ENCODE measurements at regions not wholly inside any gene's neighbourhood (a gene's known extent, or its start where the extent isn't known, plus 50 kb on each side); places are given as distances from the start of the nearest gene placed in this dataset.
"Not testable (repeated sequence)": the region's sequence is repeated elsewhere in the genome, so short reads cannot be mapped to it uniquely, and the experiment has no call there.

DNA sequence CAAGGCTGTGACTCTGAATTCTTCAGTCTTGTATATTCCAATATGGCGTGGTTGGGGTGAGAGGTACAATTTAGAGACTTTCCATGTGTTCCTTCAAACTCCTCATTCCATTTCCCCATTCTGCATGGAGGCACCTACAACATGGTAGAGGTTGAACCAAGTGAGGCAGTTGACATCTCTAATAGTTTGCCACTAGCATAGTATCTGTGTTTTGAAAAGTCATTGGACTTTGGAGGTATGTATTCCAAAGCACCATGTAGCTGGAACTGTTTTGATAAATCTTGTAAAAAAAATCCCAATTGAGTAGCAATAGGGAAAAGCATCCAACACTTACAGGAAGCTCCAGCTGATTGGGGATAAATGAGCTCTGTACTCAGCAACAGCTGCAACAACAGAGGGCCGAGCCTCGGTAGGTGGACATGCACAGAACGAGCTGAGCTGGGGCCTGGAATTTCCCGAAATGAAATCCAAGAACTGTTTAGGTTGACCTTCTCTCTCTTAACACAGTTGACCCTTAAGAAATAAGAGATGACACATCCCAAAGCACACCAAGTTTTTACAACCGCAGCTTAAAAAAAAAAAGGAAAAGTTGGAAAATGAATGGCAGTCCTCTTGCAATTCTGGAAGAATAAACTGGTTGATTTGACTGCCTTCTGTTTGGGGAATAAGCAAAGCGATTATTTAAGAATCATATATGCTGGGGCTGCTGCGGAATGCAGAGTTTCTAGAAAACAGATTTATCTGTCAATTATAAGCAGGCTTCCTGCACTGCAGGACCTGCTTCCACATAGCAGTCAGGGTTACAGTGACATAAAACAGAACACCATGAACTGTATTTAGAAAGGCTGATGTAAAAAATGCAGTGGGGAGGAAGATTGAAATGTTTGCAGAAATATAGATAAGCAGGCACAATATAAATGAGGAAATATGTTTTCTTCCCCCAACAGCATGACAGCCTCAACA lies 194.6 kb upstream of the KRR1 start:
- DNase-seq (ENCODE audit: low read depth in 3 of 3): no peak

DNA sequence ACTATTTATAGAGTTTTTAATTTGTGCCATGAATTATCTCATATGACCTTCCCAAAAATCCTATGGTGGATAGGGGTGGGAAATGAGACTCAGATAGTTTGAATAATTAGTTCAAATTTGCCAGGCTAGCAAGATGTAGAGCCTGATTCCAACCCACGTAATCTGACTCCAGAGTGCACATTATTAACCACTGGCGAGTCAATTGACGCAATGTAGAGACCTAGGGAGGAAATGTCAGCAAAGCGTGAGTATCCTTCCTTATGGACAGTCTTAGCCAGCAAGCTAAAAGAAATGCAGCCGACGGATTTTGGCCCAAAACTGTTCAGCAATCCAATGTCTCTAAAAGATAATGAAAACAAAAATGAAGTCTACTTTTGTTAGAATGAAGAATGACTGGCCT lies 193.3 kb upstream of the KRR1 start:
- DNase-seq (ENCODE audit: low read depth in 3 of 3): no peak

DNA sequence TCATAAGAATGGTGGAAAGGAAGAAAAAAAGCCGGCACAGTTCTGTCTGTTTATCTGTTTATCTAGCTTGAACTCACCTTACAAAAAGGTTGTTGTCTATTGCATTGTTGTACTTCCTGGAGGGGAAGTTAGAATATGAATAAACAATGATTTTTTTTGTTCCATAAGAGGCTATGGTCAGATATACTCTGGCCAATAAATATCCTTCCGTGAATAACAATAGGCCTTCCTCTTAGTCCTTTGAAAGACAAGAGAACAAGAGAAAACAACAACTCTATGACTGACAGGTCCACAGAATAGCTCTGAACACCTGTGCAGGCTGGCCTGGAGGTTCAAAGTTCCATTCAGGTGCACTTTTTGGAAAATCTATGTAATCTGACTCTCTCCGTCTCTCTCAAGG lies 192.8 kb upstream of the KRR1 start:
- DNase-seq (ENCODE audit: low read depth in 3 of 3): no peak

DNA sequence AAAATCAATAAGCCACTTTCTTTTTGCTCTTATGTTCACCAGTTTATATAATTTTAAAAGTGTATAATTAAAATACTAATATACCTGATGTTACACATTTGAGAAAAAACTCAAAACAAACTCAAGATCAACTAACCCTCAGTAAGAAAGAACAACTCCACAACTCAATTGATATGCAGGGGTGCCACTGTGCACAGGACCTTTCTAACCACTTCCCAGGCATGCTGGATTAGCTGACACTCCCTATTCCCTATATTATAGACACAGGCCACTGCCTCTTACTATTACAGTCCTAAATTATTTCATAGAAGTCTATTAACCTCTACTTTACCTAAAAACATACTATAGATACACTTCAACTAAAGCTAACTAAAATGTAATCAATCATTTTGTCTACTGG lies 191.7 kb upstream of the KRR1 start:
- DNase-seq (ENCODE audit: low read depth in 3 of 3): no peak

DNA sequence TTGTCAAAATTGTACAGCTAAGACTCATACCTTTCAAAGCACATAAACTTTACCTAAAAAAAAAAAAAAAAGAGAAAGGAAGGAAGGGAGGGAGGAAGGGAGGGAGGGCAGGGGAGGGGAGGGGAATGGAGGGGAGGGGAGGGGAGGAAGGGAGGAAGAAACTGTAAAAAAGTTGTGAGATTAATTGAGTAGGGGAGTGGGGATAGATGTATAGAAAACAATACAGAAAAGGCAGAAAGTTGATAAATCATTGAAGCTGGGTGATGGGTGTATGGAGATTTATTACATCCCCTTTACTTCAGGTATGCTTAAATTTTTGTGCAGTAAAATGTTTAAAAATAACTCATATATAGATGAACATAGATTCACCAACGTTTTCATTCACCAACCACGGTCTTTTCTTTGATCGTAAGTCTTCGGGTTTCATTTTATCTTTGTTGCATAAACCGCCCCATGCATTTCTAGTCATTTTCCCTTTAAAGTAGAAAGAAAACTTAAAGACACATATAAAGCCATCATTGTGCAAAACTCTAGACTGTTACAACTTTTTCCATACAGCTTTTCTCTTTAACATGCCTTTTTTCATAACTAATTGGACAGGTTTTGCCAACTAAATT lies 191.2 kb upstream of the KRR1 start:
- no peak for DNase-seq (ENCODE audit: low read depth in 3 of 3)

DNA sequence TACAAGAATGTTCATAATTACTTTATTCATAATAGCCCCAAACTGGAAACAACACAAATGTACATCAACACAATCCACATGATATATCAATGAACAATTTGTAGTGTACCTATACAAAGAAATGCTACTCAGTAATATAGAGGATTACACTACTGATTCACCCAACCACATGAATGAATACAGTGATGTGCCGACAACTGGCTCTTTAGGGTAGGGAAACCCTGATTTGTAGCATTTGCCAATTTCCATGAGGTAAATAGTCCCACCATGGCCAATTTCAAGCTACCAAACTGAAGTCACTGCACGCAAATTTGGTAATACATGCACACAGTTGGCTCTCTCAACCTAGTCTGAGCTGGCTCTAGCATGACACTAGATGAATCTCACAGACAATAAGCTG lies 190.4 kb upstream of the KRR1 start:
- DNase-seq (ENCODE audit: low read depth in 3 of 3): no peak

DNA sequence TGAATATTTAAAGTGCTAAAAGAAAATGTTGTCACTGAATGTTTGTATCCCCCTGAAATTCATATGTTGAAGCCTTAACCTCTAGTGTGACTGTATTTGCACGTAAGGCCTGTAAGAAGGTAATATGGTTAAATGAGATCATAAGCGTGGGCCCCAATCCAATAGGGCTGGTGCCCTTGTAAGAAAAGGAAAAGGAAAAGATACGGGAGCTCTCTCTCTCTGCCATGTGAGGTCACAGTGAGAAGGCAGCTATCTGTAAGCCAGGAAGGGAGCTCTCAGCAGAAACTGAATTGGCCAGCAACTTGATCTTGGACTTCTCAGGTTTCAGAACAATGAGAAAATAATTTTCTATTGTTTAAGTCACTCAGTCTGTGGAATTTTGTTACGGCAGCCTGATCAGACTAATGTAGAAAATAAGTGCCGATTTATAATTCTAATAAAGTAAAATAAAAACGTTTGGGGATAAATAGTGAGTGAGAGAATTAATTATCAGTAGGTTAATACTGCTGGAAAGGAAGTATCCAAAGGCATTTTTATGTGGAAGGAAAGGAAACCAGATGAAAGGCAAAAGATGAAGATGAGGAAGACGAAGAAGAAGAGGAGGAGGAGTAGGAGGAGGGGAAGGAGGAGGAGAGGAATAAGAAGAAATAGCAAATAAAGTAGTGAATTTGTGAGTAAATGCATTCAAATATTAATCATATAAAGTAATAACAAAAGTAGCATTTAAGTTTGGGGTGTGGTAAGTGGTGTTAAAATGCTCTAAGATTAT lies 188.5 kb upstream of the KRR1 start:
- no peak for DNase-seq (ENCODE audit: low read depth in 3 of 3)

DNA sequence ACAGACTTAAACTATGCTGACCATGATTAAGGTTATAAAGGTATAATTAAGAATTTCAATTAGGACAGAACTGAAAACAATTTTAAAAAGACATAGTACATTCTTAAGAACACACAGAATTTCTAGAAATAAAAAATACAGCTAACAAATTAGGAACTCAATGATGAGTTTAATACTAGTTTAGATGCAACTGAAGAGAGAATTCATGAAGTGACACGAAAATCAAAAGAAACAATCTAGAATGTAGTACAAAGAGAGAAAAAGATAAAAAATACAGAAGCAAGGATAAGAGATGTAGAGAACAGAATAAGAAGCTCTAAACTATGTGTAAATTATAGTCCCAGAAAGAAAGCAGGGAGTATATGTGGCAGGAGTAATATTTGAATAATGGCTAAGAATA lies 187.8 kb upstream of the KRR1 start:
- DNase-seq (ENCODE audit: low read depth in 3 of 3): no peak

DNA sequence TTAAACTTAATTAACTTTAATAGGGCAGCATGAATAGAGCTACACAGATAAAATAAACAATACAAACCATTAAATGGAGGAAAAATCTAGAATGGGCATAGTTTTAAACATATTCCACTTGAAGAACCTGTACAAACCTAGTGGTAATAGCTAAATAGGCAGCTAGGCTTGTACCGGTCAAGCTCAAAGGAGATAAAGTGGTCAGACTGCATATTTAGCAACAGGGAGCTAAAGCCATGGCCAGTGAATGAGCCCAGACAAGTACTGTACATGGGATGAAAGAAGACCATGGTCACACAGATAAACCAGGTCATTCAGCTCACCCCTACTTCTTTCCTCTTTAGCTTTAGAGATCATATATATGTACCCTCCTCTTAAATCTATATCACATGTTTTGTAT lies 186.6 kb upstream of the KRR1 start:
- DNase-seq (ENCODE audit: low read depth in 3 of 3): no peak

DNA sequence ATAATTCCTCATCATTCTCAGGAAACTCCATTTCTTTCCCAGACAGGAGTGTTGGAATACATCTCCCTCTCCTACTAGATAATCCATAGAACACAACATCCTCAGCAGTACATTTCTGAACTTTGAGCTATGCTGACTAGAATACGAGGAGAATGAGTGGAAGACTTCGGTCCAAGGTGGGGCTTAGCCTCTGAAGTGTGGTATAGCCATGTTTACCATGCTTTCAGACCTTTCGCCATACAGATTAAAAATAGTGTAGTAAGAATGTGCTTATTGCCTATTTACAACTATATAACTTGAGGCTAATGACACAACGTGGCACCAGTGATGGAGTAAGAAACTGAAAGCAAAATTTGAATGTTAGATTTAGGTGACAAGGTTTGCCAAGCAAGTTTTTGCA lies 184.5 kb upstream of the KRR1 start:
- no peak for DNase-seq (ENCODE audit: low read depth in 3 of 3)

DNA sequence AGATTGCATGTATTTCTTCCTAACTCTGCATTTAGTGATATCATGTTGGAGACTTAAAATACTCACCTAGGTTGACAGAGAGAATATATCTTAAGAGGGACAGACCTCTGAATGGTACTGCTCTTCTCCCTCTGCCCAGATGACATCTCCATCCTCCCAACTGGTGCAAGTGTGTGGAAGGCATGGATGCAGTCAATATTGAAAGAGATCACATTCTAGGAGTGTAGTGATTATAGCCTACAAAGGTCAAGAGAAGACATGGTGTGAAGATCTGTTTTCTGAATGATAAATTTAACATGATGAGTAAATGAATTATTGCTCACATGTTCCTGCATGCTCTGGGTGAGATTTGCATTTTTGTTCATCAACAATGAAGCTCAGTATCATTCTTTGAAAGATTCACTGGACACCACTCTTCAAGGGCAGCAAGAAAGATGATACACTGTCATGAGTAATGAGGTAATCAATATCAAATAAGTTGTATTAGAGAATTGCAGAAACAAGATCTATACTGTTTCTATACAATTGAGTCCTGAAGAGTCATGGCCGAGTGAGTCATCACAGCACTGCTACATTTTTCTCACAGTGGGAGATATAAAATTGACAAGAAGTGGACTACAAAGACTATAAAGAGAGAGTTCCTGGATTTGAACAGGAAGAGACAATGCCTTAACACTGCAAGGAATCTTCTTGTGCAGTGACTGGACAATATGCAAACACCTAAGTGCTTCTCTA lies 183.3 kb upstream of the KRR1 start:
- DNase-seq (ENCODE audit: low read depth in 3 of 3): no peak

DNA sequence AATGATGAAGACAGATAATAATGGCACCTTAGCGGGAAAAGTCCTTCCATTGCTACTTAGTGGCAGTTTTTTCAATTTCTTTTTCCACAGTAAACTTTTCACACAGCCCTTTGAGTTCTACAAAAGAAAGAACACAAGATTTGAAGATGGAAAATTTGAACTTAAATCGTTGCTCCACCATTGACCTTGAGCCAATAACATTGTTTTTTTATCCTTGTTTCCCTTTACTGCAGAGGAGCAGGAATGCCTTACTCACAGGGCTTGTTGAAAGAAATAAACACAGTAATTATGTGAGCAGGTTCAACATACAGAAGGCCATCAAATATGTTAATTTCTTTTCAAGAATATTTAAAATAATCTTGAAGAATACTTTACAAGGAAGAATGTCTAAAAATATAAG lies 181.5 kb upstream of the KRR1 start:
- DNase-seq (ENCODE audit: low read depth in 3 of 3): no peak

DNA sequence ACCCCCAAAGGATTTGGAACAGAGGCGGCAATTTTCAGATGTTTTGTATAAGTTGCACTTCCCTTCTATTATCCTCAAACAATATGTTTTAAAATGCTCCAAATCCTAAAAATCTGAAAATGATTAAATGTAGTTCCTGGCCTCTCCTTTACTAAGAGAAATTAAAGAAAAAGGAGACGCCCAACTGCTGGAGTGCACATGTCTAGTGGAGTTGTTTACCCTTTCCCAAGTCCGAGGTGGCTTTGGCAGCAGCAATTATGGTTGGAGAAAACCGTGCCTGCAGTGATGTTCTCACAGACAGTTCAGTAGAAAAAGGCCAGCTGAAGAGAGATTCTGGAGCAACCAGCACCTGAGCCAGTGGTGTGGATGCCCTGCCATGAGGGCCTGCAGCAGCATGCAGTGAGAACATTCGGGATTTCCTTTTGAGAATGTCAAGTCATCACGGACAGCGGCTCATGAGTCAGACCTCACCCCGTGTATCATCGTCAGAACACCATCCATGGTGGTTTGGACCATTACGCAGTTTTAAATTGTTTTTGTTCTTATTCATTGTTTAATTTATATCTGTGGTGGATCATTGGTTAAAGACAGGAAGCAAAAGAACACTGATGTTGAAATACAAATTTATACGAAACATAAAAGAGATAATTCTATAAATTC lies 179.0 kb upstream of the KRR1 start:
- DNase-seq (ENCODE audit: low read depth in 3 of 3): no peak

DNA sequence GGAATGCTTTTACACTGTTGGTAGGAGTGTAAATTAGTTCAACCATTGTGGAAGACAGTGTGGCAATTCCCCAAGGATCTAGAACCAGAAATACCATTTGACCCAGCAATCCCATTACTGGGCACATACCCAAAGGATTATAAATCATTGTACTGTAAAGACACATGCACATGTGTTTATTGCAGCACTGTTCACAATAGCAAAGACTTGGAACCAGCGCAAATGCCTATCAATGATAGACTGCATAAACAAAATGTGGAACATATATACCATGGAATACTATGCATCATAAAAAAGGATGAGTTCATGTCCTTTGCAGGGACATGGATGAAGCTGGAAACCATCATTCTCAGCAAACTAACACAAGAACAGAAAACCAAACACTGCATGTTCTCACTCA lies 174.8 kb upstream of the KRR1 start:
- not testable (repeated sequence) for DNase-seq (ENCODE audit: low read depth in 3 of 3)

DNA sequence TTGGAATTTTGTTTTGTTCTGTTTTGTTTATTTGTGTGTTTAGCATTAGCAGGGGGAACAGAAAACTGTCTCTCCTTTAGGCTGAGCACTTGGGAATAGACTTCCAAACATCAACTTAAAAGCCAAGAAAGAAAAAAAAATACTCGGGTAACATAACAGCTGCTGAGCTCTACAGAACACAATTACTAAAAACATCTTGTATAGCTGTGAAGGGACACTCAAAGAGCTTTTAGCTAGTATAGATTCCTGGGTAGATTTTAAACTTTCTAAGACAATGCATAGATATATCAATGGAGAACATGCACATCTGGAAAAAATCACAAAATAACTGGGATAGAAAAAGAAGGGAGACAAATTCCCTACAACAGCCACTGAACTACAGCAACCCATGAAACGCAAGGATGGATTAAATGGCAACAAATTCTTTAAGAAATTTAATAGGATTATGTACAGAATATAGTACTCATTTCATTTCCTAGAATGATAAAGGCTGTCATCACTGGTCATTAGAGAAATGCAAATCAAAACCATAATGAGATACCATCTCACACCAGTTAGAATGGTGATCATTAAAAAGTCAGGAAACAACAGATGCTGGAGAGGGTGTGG lies 174.3 kb upstream of the KRR1 start:
- DNase-seq (ENCODE audit: low read depth in 3 of 3): no peak

DNA sequence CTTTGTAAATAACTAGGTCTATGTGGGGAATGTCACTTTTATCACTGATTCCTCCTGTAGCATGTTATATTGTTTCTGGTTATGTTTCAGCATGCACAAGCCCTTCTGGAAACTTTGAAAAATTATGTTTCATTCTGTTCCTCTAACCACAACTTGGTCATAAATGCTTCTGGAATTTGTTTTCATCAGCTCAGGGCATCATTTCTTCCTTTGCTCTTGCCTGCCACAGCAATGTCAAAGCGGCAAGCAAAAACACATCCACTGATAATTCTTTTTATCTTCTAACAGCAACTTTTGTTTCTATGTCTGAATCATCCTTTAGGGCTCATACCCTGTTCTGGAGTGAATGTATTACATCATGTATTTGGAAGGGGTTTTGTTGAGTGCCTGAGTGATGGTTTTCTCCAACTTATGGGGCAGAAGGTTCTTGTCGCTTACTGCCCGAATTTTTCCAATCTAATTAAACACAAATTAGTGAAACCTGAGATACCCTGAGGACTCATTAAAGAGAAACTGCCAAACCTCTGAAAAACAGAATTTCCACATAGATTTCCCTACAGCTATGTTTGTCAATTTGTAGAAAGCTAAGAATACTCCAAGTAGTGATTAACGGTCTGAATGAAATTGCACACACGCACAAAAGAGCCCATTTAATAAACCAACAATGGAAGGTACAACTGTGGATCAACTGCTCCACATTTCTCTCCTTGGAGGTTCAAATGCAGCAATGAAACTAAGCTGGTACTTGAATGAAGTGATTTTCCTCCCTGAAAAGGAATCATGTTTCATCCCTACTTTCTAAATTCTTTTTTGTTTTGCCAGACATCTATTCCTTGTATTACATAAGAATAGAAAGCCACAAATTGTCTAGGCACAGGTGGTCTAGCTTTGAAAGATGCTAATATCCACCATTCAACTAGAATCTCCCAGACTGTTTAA lies 173.5 kb upstream of the KRR1 start:
- no peak for DNase-seq (ENCODE audit: low read depth in 3 of 3)

DNA sequence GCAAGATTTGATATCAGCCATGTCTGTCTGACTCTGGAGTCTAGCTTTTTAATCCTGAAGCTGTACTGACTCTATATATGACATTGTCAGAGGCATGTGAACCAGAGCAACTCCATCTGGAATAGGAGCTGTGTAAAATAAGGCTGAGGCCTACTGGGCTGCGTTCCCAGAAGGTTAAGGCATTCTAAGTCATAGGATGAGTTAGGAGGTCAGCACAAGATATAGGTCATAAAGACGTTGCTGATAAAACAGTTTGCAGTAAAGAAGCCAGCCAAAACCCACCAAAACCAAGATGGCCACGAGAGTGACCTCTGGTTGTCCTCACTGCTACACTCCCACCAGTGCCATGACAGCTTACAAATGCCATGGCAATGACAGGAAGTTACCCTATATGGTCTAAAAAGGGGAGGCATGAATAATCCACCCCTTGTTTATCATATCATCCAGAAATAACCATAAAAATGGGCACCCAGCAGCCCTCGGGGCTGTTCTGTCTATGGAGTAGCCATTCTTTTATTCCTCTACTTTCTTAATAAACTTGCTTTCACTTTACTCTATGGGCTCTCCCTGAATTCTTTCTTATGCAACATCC lies 172.7 kb upstream of the KRR1 start:
- not testable (repeated sequence) for DNase-seq (ENCODE audit: low read depth in 3 of 3)

DNA sequence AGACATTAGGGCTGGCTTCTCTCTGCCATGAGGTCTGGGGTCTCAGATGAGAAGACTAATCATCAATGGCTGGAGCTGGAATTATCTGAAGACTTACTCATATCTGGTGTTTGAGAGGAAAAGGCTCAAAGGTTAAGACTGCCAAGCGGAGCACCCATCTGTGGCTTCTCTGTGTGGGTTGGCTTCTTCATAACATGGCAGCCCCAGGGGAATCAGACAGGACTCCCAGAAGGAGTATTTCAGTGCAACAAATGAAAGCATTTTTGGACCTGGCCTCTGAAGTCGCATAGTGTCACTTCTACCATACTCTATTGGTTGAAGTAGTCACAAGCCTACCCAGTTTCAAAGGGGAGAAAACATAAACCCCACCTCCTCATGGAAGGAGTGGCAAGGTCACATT lies 171.8 kb upstream of the KRR1 start:
- DNase-seq (ENCODE audit: low read depth in 3 of 3): no peak

DNA sequence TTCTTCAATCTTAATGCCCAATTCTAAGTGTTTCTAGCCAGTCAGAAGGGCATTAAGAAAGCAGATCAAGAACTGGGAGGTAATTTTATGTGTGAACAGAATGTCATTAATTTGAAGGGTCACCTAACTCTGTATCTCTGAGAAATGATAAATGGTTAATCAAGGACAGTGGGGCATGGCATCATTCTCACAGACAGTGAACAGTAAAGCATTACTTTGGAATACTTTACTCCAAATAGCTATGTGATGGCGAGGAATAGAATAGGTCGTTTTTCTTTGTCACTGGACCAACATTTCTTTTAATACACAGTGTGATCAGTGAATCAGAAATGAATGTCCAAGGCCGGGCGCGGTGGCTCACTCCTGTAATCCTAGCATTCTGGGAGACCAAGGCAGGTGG lies 166.1 kb upstream of the KRR1 start:
- DNase-seq (ENCODE audit: low read depth in 3 of 3): no peak

Measured in stimulated activated CD4-positive, alpha-beta T cell treated with anti-CD3 and anti-CD28 coated beads, TNF-alpha, amount 100 ng/mL, for 48 hours (primary cell).